ENCODE measurements at regions not wholly inside any gene's neighbourhood (a gene's known extent, or its start where the extent isn't known, plus 50 kb on each side); places are given as distances from the start of the nearest gene placed in this dataset.
"Not testable (repeated sequence)": the region's sequence is repeated elsewhere in the genome, so short reads cannot be mapped to it uniquely, and the experiment has no call there.

DNA sequence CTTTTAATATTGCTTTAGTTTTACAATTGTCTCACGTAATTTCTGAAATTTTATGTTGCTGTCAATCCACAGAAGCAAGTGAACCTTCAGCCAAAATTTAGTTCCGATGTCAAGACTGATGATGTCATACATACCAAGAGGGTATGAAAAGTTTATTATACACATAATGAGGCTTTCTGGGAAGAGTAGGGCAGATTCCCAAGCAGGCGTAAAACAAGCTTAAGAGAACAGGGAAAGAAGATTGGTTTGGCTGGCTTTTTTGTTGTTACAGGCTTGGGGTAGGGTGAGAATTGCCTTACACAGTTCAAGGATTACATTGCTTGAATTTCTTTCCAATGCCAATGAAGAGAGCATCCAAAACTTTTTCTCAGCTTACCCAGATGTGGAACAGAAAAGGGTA, 1962.9 kb upstream of the CDH6 start:
- peak; percentile 88 for DNase-seq (ENCODE audit: extremely low read depth, low read depth)

DNA sequence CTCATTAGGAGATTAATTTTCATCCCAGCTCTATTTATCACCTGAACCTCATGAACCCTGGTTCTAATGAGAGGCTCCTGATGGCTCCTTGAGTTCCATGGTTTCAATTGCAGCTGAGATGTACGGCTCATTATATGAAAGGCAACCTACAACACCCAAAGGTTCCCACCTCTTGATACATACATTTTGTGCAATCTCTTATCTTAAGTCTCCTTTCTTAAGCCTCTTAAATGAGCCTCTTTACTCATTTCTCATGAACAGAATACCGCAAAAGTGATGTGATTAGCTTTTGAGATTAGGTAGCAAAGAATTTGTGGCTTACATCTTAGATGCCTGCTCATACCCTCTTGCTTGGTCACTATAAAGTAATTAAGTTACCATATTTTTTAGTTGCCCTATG, 1964.0 kb upstream of the CDH6 start:
- DNase-seq (ENCODE audit: extremely low read depth, low read depth): no peak

DNA sequence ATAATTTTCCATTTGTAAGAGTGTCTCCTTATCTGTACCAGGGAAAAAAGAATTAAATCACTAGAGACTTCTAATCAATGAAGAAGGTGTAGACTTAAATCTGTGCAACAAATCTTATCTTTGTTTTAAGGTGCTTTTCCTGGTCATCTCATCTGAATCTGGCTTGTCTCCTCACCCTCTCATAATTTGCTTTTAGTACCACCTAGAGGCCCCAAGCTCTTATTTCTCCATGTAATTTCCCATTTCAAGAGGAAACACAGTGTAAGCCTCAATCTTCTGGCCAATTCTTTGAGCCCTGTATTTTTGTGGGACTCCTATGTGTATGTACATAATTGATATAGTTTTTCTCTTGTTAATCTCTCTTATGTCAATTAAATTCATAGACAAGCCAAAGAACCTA, 1975.3 kb upstream of the CDH6 start:
- peak; percentile 44 for DNase-seq (ENCODE audit: extremely low read depth, low read depth)

DNA sequence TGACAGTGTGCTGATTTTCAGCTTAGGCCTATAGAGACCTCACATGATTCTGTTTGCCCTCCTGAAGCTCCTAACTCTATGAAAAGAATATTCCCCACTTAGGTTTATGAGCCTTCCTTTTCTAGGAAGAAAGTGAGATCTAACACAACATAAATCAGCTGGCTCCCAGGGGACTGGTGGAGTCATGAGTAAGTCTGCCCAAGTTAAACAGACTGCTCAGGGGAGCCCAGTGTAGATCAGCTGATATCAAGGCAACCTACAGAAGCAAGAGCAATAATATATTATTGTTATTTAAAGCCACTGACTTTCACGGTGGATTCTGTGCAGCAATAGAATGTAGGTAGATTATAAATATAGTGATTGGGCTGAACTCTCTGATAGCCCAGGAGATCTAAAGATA, 1978.6 kb upstream of the CDH6 start:
- DNase-seq (ENCODE audit: extremely low read depth, low read depth): no peak

DNA sequence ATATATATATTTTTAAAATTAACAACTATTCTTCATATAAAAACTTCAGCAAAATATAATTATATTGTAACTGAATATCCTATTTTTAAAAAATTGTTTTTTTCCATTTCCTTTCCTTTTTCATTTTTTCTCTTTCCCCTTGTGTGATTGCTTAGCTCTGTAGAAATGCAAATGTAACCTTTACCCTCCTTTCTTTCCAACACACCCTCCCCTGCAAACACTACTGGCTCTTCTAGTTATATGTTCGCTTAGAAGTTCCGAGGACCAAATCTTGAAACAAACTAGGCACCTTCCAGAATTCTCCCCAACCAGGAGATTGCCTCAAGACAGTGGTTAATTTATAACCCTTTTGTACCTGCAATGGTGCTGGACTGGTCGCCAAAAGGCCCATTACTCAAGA, 1980.0 kb upstream of the CDH6 start:
- no peak for DNase-seq (ENCODE audit: extremely low read depth, low read depth)

DNA sequence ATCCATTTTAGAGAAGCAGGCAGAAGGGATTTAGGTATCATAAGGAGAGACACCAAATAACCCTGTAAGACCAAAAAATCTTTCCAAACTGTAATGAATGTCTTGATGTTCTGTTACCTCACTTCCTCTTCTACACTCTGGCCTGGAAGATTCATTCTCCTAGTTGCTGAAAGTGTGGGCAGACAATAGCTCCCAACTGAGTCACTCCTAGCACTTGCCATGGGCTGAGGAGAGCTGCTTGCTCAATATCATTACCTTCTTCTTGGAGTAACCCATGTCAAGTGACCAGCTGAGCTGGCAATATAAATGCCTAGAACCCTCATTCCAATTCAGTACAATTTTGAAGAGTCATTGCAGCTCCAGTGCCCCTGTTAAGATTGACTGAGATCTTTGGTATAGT, 1985.5 kb upstream of the CDH6 start:
- DNase-seq (ENCODE audit: extremely low read depth, low read depth): no peak

DNA sequence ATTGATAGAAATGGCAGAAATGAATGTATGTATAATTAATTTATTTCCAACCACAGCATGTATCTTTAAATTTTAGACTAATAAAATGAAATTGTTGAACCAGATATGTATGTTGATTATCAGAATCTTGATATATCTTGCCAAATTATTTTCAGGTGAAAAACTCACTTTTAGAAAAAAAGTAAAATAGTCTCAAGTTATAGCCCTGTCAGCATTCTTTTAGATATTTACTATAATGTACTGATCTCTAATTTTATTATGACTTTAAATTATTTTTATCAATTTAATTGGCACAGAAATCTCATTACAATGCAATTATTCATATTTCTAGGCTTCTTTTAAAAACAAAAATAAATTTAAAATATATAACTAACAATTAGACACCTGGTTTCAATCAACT, 1990.4 kb upstream of the CDH6 start:
- DNase-seq (ENCODE audit: extremely low read depth, low read depth): no peak

DNA sequence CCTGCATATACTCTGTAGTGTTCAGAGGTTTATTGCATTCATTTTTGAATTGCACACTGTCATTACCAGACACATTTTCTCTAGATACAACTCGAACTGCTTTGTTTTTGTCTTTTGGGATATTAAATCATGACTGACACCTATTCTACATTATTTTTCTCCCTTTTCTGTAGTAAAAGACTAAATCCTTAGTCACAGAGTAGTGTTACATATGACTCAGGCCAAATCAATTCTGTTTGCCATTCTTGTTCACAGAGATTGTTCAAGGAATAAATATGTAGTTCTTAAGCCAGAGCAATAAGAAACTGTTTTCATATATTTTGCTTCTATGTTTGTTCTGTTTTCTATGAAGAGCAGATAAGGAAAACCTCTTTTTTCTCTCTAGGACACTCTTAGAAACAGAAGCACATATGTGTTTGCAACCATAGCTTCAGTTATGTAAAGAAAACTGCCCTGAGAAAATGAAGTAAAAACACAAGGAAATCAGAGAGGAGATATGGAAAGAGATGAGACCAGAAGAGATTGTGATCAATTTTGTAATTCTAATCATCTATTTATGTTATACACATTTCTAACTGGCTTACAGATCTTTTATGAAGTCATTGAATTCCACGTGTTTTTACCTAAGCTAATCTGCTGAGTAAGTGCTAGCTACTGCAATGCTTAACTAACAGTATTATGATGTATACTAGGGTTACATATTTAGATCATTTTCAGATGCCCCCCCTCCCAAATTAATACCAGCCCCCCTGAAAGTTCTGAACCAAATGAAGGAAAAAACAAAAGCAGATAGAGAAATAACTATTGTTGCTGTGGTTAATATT, 1995.6 kb upstream of the CDH6 start:
- DNase-seq (ENCODE audit: extremely low read depth, low read depth): peak; percentile 47

DNA sequence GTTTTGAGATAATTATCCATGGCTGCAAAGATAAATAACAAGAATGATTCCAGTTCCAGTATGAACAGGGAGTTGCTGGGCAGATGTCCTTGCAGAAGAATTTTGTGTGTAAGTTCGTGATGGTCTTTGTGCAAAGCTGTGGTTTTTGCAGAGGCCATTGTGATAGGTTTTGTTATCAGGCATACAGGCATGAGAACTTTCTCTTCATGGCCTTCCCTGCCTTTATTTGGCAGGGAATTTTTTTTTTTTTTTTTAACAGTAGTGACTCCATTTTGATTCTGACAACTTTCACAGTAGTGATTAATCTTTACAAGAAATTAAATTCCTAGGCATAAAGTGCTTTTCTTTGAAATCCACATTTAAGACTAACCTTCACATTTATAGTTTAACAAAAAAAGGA, 1999.5 kb upstream of the CDH6 start:
- no peak for DNase-seq (ENCODE audit: extremely low read depth, low read depth)

DNA sequence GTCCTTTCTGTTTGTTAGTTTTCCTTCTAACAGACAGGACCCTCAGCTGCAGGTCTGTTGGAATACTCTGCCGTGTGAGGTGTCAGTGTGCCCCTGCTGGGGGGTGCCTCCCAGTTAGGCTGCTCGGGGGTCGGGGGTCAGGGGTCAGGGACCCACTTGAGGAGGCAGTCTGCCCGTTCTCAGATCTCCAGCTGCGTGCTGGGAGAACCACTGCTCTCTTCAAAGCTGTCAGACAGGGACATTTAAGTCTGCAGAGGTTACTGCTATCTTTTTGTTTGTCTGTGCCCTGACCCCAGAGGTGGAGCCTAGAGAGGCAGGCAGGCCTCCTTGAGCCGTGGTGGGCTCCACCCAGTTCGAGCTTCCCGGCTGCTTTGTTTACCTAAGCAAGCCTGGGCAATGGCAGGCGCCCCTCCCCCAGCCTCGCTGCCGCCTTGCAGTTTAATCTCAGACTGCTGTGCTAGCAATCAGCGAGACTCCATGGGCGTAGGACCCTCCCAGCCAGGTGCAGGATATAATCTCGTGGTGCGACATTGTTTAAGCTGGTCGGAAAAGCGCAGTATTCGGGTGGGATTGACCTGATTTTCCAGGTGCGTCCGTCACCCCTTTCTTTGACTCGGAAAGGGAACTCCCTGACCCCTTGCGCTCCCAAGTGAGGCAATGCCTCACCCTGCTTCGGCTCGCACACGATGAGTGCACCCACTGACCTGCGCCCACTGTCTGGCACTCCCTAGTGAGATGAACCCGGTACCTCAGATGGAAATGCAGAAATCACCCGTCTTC, 2002.0 kb upstream of the CDH6 start:
- DNase-seq (ENCODE audit: extremely low read depth, low read depth): not testable (repeated sequence)

DNA sequence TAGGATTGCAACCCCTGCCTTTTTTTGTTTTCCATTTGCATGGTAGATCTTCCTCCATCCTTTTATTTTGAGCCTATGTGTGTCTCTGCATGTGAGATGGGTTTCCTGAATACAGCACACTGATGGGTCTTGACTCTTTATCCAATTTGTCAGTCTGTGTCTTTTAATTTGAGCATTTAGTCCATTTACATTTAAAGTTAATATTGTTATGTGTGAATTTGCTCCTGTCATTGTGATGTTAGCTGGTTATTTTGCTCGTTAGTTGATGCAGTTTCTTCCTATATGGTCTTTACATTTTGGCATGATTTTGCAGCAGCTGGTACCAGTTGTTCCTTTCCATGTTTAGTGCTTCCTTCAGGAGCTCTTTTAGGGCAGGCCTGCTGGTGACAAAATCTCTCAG, 2003.1 kb upstream of the CDH6 start:
- not testable (repeated sequence) for DNase-seq (ENCODE audit: extremely low read depth, low read depth)

DNA sequence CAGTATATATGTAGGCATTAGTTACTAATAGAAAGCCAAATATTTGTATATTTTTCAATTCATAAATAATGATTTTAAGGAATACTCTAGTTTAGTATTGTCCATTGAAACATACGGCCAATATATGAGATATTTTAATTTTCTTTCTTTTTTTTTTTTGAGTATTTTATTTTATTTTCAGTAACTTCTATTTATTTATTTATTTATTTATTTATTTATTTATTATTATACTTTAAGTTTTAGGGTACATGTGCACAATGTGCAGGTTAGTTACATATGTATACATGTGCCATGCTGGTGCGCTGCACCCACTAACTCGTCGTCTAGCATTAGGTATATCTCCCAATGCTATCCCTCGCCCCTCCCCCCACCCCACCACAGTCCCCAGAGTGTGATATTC, 2007.1 kb upstream of the CDH6 start:
- not testable (repeated sequence) for DNase-seq (ENCODE audit: extremely low read depth, low read depth)

DNA sequence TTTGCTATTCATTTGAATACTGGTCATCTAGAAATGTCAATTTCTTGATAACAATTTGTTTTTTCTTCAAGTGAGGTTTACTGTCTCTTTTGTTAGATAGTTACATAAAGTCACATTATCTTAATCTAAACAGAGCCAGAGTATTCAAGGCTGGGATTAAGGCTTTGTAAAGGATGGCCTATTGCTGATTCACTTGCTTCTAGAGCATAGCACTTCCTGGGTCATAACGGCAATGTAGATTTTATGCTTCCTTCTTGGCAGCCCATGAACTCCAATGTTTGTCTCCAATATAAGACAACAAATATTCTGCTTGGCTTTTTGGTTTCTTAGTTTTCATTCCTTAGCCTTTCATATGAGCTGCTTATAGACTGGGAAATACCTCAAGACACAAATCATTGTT, 2007.9 kb upstream of the CDH6 start:
- DNase-seq (ENCODE audit: extremely low read depth, low read depth): no peak

DNA sequence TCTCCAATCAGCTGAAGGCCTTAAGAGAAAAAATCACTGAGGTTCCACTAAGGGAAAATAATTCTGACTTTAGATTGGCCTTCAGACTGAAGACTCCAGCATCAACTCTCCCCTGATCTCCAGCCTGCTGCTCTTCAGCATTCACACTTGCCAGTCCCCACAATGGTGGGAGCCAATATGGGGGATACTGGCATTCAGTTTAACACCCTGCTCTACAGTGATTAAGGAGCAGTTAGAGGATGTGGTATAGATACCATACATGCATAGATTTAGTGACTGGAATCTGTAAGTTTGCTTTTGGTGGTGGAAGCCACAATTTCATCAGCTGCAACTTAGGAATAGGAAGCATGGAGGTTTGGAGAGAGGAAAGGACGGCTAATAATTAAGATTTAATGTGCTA, 2017.7 kb upstream of the CDH6 start:
- no peak for DNase-seq (ENCODE audit: extremely low read depth, low read depth)

DNA sequence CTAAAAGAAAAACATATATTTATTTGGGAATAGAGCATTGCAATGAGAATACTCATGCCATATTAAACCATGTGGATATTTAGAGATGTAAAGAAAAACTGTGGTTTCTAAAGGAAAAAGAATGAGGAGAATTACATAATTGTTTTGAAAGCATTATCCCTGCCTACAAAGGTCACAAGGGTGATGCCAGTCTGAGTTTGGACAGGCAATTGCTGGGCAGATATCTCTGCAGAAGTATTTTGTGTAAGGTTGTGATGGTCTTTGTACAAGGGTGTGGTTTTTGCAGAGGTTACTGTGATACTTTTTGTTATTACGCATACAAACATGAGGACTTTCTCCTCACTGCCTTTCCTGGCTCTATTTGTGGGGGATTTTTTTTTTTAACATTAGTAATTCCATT, 2022.9 kb upstream of the CDH6 start:
- peak; percentile 95 for DNase-seq (ENCODE audit: extremely low read depth, low read depth)

DNA sequence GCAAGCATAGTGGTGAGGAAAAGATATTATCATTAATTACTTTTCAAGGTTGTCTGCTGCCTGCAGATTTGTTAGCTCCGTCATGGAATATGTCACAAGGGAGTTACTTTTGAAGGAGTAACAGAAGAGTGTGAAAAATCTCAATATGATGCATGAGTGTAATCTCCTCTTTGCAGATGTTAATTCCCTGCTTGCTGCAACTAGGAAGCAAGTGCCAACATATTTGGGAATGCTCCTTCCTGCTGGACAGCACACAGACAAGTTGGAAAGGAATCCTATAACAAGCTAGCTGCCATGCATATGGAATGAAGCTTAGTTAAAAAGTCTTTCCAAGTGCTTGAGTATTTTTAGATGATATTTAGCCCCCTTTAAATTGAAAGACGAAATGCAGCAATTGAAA, 2023.6 kb upstream of the CDH6 start:
- peak; percentile 95 for DNase-seq (ENCODE audit: extremely low read depth, low read depth)

DNA sequence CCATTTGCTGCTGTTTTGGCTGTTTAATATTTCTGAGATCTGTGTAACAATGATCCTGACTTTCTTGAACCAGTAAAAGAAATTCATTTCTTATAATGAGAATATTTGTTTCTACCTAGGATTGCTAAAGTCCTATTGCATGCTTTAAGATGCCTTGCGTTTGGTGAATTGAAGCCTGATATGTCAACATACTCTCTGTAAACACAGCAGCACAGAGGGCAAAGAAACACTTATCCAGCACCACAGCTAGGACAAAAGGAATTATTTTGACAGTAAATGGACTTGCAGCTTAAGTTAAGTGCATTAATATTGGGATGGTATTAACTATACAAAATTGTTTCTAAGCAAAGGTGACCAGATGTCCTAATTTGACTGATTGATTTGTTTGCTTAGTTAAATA, 2031.2 kb upstream of the CDH6 start:
- DNase-seq (ENCODE audit: extremely low read depth, low read depth): peak; percentile 45

DNA sequence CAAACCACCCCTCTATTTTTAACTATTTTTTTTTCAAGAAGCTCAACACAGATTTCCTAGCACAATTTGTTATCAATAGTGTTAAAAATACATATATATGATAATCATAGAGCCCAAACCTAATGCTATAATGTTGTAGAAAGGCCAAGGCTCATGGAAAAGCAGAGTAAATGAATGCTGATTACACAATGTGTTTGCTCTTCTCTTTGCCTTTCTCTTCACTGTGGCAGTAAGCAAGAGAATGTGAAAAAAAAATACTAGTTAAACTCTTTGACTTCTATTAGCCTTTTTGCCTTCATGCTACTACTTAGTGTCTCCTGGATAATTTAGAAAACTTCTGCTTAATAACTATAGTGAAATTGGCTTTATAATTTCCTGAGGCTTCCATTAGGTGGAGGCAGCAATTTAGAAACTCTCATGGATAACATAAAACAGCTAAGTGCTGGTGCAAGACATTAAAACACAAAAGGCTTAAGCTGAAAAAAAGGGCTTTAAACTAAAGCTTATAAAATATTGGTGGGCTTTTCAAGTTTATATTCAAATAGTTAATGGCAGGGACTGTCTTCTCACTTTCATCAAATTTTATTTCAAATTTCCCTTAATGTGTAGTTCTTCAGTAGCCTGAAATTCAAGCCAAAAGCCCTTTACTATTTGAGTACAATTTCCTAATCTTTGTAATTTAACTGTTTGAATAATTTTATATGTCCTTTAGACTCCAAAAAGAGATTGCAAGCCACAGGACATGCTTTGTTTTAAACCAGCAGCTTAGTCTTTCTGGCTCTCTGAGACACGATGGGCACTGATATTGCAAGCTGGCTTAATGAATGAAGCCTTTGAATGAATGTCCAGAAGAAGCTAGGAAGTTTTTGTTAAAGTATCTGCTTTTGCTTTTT, 2031.8 kb upstream of the CDH6 start:
- DNase-seq (ENCODE audit: extremely low read depth, low read depth): no peak

DNA sequence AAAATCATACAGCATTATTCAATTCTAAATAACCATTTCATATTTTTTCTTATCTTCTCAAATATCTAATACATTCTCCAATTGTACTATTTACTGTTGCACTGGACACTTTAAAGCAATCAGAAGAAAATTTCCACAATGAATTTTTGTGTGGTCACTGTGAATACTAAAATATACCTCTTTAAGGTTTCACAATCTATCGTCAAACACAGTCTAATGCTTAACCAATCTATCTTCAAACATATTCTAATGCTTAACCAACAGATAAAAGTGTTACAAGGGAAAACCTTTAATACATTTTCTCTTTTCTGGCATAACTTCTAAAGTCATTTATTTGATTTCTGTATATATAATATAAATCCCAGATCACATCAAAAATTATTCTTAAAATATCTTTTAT, 2035.5 kb upstream of the CDH6 start:
- no peak for DNase-seq (ENCODE audit: extremely low read depth, low read depth)

DNA sequence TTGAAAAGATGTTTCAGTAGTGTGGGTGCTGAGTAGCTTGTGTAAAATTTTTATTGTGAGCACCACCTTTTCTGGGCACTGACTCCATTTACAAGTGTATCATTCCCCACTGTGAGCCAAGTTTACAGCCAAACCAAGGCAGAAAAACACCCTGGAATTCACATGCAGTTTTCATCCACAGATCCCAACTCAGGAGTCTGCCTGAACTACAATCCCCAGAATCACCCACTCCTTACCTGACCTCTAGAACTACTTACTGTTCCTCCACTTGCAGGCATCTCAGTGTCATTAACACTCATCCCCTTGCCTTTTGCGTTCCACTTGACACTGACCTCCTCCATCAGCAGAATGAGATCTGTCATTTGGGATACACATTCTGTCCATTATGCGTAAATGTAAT, 2042.6 kb upstream of the CDH6 start:
- no peak for DNase-seq (ENCODE audit: extremely low read depth, low read depth)

DNA sequence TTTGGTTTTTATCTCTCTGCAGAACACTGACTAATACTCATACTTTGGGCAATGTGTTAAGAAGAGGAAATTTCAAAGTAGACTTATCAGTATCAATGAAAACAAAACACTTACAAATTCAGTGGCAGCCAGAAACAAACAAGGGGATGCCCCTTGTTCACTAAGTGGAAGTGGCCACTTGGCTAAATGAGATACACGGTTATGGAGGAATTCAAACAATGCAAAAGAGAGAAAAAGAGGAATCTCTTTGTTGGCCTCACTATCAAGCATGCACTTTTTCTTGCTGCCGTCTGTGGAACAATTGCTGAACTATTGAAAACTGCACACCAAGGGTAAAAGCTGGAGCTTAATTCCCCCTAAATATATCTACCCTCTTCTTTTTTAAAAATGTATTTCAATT, 2044.9 kb upstream of the CDH6 start:
- no peak for DNase-seq (ENCODE audit: extremely low read depth, low read depth)

All from NCI-H460 (cell line).